ENCODE measurements at regions not wholly inside any gene's neighbourhood (a gene's known extent, or its start where the extent isn't known, plus 50 kb on each side); places are given as distances from the start of the nearest gene placed in this dataset.

DNA sequence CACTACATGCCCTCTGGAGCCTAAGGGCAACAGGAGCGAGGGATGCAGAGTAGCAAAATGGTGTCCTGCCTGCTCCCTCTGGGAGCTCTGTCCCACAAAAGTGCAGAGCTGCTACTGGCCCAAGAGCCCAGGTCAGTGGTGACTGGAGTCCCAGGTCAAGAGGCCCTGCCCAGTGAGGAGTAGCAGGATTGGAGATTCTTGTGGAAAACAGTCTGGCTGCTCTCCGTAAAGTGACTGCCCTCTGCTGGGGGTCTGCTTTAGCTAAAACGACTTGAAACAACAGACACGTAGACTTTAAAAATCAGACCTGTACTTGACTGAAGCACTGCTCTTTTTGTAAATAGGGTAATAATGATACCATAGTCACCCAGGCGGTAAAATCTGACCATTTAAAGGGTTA, 917.0 kb downstream of the MAT2B start:
- H3K36me3 Mint-ChIP-seq, result no peaks in the 10 kb centered on the region
- no peaks in the 10 kb centered on the region for H3K4me1 ChIP-seq (ENCODE audit: insufficient read depth, low read length)
- no peaks in the 10 kb centered on the region for H3K4me1 Mint-ChIP-seq
- no peak overlapping the region for H3K27ac ChIP-seq (ENCODE audit: low read depth, low read length)
- intact Hi-C loops (cut with micrococcal nuclease), result no loop called here
- no peaks in the 10 kb centered on the region for H3K27me3 Mint-ChIP-seq
- no peak overlapping the region for H3K27ac Mint-ChIP-seq
- H3K4me3 ChIP-seq (ENCODE audit: low read length in 2 of 2), result no peak overlapping the region
- H3K36me3 ChIP-seq (ENCODE audit: insufficient read depth, low read length), result no peaks in the 10 kb centered on the region
- ChIA-PET POLR2A (ENCODE audit: partially characterized antibody) (no interaction called here), CTCF (ENCODE audit: partially characterized antibody) (no interaction called here)
- no peaks in the 10 kb centered on the region for H3K27me3 ChIP-seq (ENCODE audit: insufficient read depth, low read length)
- H3K9me3 ChIP-seq (ENCODE audit: control insufficient read depth in 1 of 2, low read length in 2 of 2), result no peaks in the 10 kb centered on the region
- peaks cover 5 to 38% (median 18%) of the 10 kb centered on the region in 8 donors for H3K9me3 Mint-ChIP-seq
- H3K4me3 Mint-ChIP-seq, result no peak overlapping the region
- no peak for DNase-seq

DNA sequence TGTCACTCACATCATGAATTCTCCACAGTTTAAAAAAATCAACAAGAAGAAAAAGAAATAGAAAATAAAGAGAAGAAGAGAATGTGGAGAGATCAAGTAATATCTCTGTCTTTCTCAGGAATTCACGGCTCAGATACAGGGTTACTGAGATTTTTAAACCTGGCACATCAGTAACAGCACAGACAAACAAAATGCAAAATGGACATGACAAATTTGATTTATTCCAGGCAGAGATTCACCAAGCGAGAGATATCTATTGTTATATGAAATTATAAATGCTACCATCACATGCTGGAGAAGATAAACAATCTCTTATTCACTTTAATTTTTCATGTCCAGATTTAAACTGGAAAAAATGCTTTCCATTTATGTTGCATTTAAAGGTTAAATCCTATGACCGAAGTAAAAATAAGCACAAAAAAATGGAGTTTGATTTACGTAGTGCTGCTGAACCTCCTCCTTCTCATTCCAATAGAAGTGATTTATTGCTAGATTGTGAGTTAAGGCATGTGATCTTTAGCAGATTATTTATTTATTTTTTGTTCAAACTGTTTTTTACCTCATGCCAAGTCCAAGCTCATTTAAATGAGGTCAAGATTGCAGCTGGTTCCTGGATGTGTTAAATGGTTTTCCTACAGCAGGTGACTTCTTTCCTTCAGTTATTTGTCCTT, 926.4 kb downstream of the MAT2B start:
- POLR2A ChIA-PET (ENCODE audit: partially characterized antibody), result no interaction called here
- Histone ChIP-seq H3K9me3 (ENCODE audit: control insufficient read depth in 1 of 2, low read length in 2 of 2) (peaks cover 0 to 3% of the 10 kb centered on the region in 2 donors), H3K27ac (ENCODE audit: low read depth, low read length) (no peak overlapping the region), H3K36me3 (ENCODE audit: insufficient read depth, low read length) (no peaks in the 10 kb centered on the region), H3K4me1 (ENCODE audit: insufficient read depth, low read length) (no peaks in the 10 kb centered on the region), H3K4me3 (ENCODE audit: low read length in 2 of 2) (no peak overlapping the region), H3K27me3 (ENCODE audit: insufficient read depth, low read length) (no peaks in the 10 kb centered on the region)
- no peak for DNase-seq
- peaks cover 0 to 9% (median 6%) of the 10 kb centered on the region in 8 donors for H3K9me3 Mint-ChIP-seq
- no peaks in the 10 kb centered on the region for H3K4me1 Mint-ChIP-seq
- no peaks in the 10 kb centered on the region for H3K27me3 Mint-ChIP-seq
- intact Hi-C loops (cut with micrococcal nuclease), result no loop called here
- no peak overlapping the region for H3K27ac Mint-ChIP-seq
- no peaks in the 10 kb centered on the region for H3K36me3 Mint-ChIP-seq
- CTCF ChIA-PET (ENCODE audit: partially characterized antibody), result no interaction called here
- H3K4me3 Mint-ChIP-seq, result no peak overlapping the region

DNA sequence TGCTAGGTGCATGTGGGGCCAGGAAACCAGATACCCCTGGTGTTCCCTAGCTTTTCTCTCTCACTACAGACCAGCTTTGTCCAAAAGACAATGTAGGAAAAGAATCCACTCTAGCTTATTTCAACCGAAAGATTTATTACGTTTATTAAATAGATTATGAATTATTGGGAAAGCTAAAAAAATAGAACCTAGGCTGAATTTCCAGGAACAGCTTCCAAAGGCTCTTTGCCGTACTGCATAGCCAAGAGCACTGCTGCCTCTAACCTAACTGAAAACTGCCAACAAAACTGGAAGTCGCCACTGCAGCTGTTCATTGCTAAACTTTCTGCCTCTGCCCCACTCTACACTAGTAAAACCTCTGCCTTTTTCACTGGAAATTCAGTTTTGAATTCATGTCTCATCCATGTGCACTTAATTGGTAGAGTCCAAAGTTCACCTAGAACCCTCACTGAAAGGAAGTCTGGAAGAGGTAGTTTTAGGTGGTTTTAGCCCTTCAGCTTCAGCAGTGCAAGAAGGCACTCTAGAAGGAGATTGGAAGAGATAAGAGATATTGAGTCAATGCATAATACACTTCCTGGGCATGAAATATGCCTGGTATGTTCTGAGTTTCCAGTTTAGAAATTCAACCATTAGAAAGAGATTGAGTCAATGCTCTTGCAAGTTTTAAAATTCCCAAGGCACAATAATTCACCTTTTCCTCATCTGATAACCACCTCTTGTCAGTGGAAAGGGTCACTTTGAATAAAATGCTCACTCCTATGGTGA, 927.9 kb downstream of the MAT2B start:
- no peaks in the 10 kb centered on the region for H3K4me1 ChIP-seq (ENCODE audit: insufficient read depth, low read length)

DNA sequence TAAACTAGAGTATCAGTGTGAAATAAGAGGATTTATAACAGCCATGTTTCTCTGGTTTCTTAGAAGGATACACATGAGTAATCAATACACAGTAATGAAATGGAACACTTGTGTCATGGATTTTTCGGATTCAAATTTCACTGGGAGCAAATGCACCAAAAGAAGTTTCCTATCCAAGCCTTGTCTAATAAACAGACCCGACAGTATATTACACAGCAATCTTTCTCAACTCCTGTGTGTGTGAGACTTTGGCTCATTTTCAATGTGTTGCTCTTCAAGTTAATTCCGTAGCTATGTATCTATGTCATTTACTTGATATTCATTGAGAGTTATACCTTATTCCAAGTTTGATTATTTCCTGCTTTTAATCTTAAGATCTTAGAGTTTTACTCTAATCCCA, 930.2 kb downstream of the MAT2B start:
- Histone ChIP-seq H3K27me3 (ENCODE audit: insufficient read depth, low read length) (no peaks in the 10 kb centered on the region), H3K9me3 (ENCODE audit: control insufficient read depth in 1 of 2, low read length in 2 of 2) (peaks cover 0 to 3% of the 10 kb centered on the region in 2 donors), H3K4me3 (ENCODE audit: low read length in 2 of 2) (no peak overlapping the region), H3K36me3 (ENCODE audit: insufficient read depth, low read length) (no peaks in the 10 kb centered on the region), H3K27ac (ENCODE audit: low read depth, low read length) (no peak overlapping the region), H3K4me1 (ENCODE audit: insufficient read depth, low read length) (no peaks in the 10 kb centered on the region)
- no peak for DNase-seq
- ChIA-PET POLR2A (ENCODE audit: partially characterized antibody) (no interaction called here), CTCF (ENCODE audit: partially characterized antibody) (no interaction called here)
- intact Hi-C loops (cut with micrococcal nuclease), result no loop called here
- Mint-ChIP-seq H3K4me1 (no peaks in the 10 kb centered on the region), H3K27me3 (no peaks in the 10 kb centered on the region), H3K9me3 (peaks cover 0 to 9% (median 5%) of the 10 kb centered on the region in 8 donors), H3K36me3 (no peaks in the 10 kb centered on the region), H3K4me3 (no peak overlapping the region), H3K27ac (no peak overlapping the region)

More for the DNA sequence above, 927.9 kb downstream of the MAT2B start:
- Mint-ChIP-seq H3K27ac (no peak overlapping the region), H3K9me3 (peaks cover 0 to 9% (median 6%) of the 10 kb centered on the region in 8 donors), H3K36me3 (no peaks in the 10 kb centered on the region), H3K4me3 (no peak overlapping the region), H3K27me3 (no peaks in the 10 kb centered on the region), H3K4me1 (no peaks in the 10 kb centered on the region)
- Histone ChIP-seq H3K9me3 (ENCODE audit: control insufficient read depth in 1 of 2, low read length in 2 of 2) (peaks cover 0 to 3% of the 10 kb centered on the region in 2 donors), H3K27ac (ENCODE audit: low read depth, low read length) (no peak overlapping the region), H3K4me3 (ENCODE audit: low read length in 2 of 2) (no peak overlapping the region), H3K27me3 (ENCODE audit: insufficient read depth, low read length) (no peaks in the 10 kb centered on the region), H3K36me3 (ENCODE audit: insufficient read depth, low read length) (no peaks in the 10 kb centered on the region)
- intact Hi-C loops (cut with micrococcal nuclease), result no loop called here
- CTCF ChIA-PET (ENCODE audit: partially characterized antibody), result no interaction called here
- POLR2A ChIA-PET (ENCODE audit: partially characterized antibody), result no interaction called here
- DNase-seq, result no peak

DNA sequence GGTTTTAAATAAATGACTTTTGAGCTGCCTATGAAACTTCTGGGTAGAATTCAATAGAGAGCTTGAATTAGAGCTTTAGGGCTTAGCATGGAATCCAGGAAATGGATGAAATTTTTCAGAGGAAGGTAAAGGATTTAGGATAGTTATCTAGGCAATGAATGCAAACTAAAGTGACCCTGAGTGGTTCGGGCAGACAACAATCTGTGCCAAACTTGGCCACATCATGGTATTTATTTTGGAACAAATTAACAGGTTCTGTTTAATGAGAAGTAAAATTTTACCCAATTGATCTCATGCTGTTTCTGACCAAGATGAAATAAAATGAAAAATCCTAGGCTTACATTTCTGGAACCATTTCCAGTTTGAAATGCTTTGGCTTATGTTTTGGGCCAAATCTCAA, 934.4 kb downstream of the MAT2B start:
- no peaks in the 10 kb centered on the region for H3K4me1 Mint-ChIP-seq
- Histone ChIP-seq H3K9me3 (ENCODE audit: control insufficient read depth in 1 of 2, low read length in 2 of 2) (no peaks in the 10 kb centered on the region), H3K4me3 (ENCODE audit: low read length in 2 of 2) (no peak overlapping the region), H3K27me3 (ENCODE audit: insufficient read depth, low read length) (no peaks in the 10 kb centered on the region), H3K4me1 (ENCODE audit: insufficient read depth, low read length) (no peaks in the 10 kb centered on the region), H3K27ac (ENCODE audit: low read depth, low read length) (no peak overlapping the region), H3K36me3 (ENCODE audit: insufficient read depth, low read length) (no peaks in the 10 kb centered on the region)
- intact Hi-C loops (cut with micrococcal nuclease), result no loop called here
- H3K4me3 Mint-ChIP-seq, result no peak overlapping the region
- peaks cover 0 to 6% (median 2%) of the 10 kb centered on the region in 8 donors for H3K9me3 Mint-ChIP-seq
- no peak for DNase-seq
- POLR2A ChIA-PET (ENCODE audit: partially characterized antibody), result no interaction called here
- no peaks in the 10 kb centered on the region for H3K27me3 Mint-ChIP-seq
- CTCF ChIA-PET (ENCODE audit: partially characterized antibody), result no interaction called here
- no peak overlapping the region for H3K27ac Mint-ChIP-seq
- H3K36me3 Mint-ChIP-seq, result no peaks in the 10 kb centered on the region

DNA sequence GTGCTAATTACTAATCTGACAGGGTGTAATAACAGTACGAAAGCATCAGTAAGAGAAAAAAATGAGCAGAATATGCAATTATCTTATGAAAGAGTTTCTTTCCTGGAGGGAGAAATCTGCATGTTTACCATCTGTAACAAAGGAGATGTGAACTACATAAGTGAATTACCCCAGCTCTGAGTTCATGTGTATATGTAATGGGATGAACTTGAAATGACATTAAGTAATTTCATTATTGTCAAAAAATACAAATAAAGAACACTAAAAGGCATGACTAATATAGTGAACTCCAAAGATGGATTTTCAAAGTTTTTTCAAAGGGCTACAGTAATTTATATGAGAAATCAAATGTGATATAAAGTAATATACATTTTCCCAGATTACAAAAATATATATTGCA, 944.0 kb downstream of the MAT2B start:
- no peaks in the 10 kb centered on the region for H3K4me1 Mint-ChIP-seq
- Histone ChIP-seq H3K27ac (ENCODE audit: low read depth, low read length) (no peak overlapping the region), H3K9me3 (ENCODE audit: control insufficient read depth in 1 of 2, low read length in 2 of 2) (no peaks in the 10 kb centered on the region), H3K4me3 (ENCODE audit: low read length in 2 of 2) (no peak overlapping the region), H3K27me3 (ENCODE audit: insufficient read depth, low read length) (no peaks in the 10 kb centered on the region), H3K36me3 (ENCODE audit: insufficient read depth, low read length) (no peaks in the 10 kb centered on the region), H3K4me1 (ENCODE audit: insufficient read depth, low read length) (no peaks in the 10 kb centered on the region)
- POLR2A ChIA-PET (ENCODE audit: partially characterized antibody), result no interaction called here
- no peaks in the 10 kb centered on the region for H3K36me3 Mint-ChIP-seq
- no peaks in the 10 kb centered on the region for H3K27me3 Mint-ChIP-seq
- intact Hi-C loops (cut with micrococcal nuclease), result no loop called here
- peaks cover 0 to 9% (median 2%) of the 10 kb centered on the region in 8 donors for H3K9me3 Mint-ChIP-seq
- no peak overlapping the region for H3K27ac Mint-ChIP-seq
- CTCF ChIA-PET (ENCODE audit: partially characterized antibody), result no interaction called here
- no peak for DNase-seq
- no peak overlapping the region for H3K4me3 Mint-ChIP-seq

DNA sequence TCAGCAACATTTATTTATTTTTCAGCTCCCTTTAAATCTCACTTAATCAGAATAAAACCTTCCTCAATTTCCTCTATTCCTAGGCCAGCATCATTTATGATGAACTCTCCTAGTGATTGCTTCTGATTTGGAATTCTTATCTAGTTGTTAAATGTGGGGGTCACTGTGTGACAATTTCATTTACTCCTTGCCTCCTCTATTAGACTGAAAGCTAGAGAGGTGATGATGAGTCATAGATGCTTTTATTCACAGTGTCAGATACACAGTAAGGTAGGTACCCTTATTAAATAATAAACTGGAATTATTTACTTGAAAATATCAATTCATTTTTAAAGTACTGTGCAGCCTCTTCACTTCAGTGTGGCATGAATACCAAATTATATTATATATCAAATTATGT, 960.6 kb downstream of the MAT2B start:
- H3K36me3 ChIP-seq (ENCODE audit: insufficient read depth, low read length), result no peaks in the 10 kb centered on the region
- no peaks in the 10 kb centered on the region for H3K27me3 Mint-ChIP-seq
- no peak overlapping the region for H3K4me3 Mint-ChIP-seq
- no peak overlapping the region for H3K4me3 ChIP-seq (ENCODE audit: low read length in 2 of 2)
- H3K27ac Mint-ChIP-seq, result no peak overlapping the region
- H3K4me1 Mint-ChIP-seq, result no peaks in the 10 kb centered on the region
- H3K27me3 ChIP-seq (ENCODE audit: insufficient read depth, low read length), result no peaks in the 10 kb centered on the region
- DNase-seq, result no peak
- intact Hi-C loops (cut with micrococcal nuclease), result no loop called here
- CTCF ChIA-PET (ENCODE audit: partially characterized antibody), result no interaction called here
- no peak overlapping the region for H3K27ac ChIP-seq (ENCODE audit: low read depth, low read length)
- no peaks in the 10 kb centered on the region for H3K4me1 ChIP-seq (ENCODE audit: insufficient read depth, low read length)
- peaks cover 0 to 8% (median under 1%) of the 10 kb centered on the region in 8 donors for H3K9me3 Mint-ChIP-seq
- H3K9me3 ChIP-seq (ENCODE audit: control insufficient read depth in 1 of 2, low read length in 2 of 2), result no peaks in the 10 kb centered on the region
- POLR2A ChIA-PET (ENCODE audit: partially characterized antibody), result no interaction called here
- H3K36me3 Mint-ChIP-seq, result no peaks in the 10 kb centered on the region

Data from CD4-positive, alpha-beta memory T cell (primary cell).